DMS79 treated with DMSO at 0.1 percent for 48 hours (cell line): ENCODE measurements at regions not wholly inside any gene's neighbourhood (a gene's known extent, or its start where the extent isn't known, plus 50 kb on each side); places are given as distances from the start of the nearest gene placed in this dataset.
"Not testable (repeated sequence)": the region's sequence is repeated elsewhere in the genome, so short reads cannot be mapped to it uniquely, and the experiment has no call there.

Source experiments
- DNase-seq: peaks from one replicate; lab custom pipeline; 2025; lab: John Stamatoyannopoulos, UW

GRCh38 chr16:31581065-31581464 lies 53.4 kb downstream of the AHSP start:
- DNase-seq, result not testable (repeated sequence)

GRCh38 chr16:31601737-31602384 lies 74.2 kb downstream of the AHSP start:
- DNase-seq, result not testable (repeated sequence)

- no peak for DNase-seq
These were observed 90.4 kb downstream of the AHSP start for GRCh38 chr16:31618130-31618529.

GRCh38 chr16:31636433-31636832 lies 108.7 kb downstream of the AHSP start:
- no peak for DNase-seq

- no peak for DNase-seq
These were observed 113.6 kb downstream of the AHSP start for GRCh38 chr16:31641279-31641678.

GRCh38 chr16:31655674-31656073 lies 128.0 kb downstream of the AHSP start:
- not testable (repeated sequence) for DNase-seq

- DNase-seq, result no peak
These were observed 137.2 kb downstream of the AHSP start for GRCh38 chr16:31664683-31665482.

GRCh38 chr16:31674686-31675085 lies 147.0 kb downstream of the AHSP start:
- DNase-seq, result no peak

GRCh38 chr16:31676731-31677130 lies 149.0 kb downstream of the AHSP start:
- no peak for DNase-seq

GRCh38 chr16:31678649-31679325 lies 151.1 kb downstream of the AHSP start:
- no peak for DNase-seq

GRCh38 chr16:31689331-31689730 lies 161.6 kb downstream of the AHSP start:
- DNase-seq, result not testable (repeated sequence)

GRCh38 chr16:31692338-31692737 lies 164.6 kb downstream of the AHSP start:
- DNase-seq, result not testable (repeated sequence)

- no peak for DNase-seq
These were observed 166.0 kb downstream of the AHSP start for GRCh38 chr16:31693733-31694132.

GRCh38 chr16:31694461-31694860 lies 166.8 kb downstream of the AHSP start:
- DNase-seq, result no peak

GRCh38 chr16:31695667-31696066 lies 168.0 kb downstream of the AHSP start:
- peak; percentile 6 for DNase-seq

GRCh38 chr16:31696968-31697743 lies 169.5 kb downstream of the AHSP start:
- no peak for DNase-seq

GRCh38 chr16:31697744-31698125 lies 170.0 kb downstream of the AHSP start:
- DNase-seq, result no peak

- no peak for DNase-seq
These were observed 171.2 kb downstream of the AHSP start for GRCh38 chr16:31698901-31699300.

GRCh38 chr16:31699601-31700000 lies 171.9 kb downstream of the AHSP start:
- DNase-seq, result no peak

GRCh38 chr16:31700200-31700529 lies 172.5 kb downstream of the AHSP start:
- DNase-seq, result peak; percentile 81

GRCh38 chr16:31700530-31701388 lies 172.8 kb upstream of the ZNF267 start:
- peak; percentile 2 for DNase-seq
